SK-N-SH treated with all-trans-retinoic acid at 6 μM for 48 hours (cell line): ENCODE measurements at regions not wholly inside any gene's neighbourhood (a gene's known extent, or its start where the extent isn't known, plus 50 kb on each side); places are given as distances from the start of the nearest gene placed in this dataset.

Experiments
- ARNTL ChIP-seq: fragments of 450-650 bp; formaldehyde crosslinking; IDR thresholded peaks from 2 replicates; pipeline ENCODE4 v1.5.0; 2020; ENCODE audit warnings: low read depth, mild to moderate bottlenecking, moderate library complexity, borderline replicate concordance
- CREB5 ChIP-seq: fragments of 250-450 bp; sonication (Bioruptor Pico); IDR thresholded peaks from 2 replicates; pipeline ENCODE4 v1.5.1; 2020; ENCODE audit warnings: low read depth, mild to moderate bottlenecking, moderate library complexity
- ESRRG ChIP-seq: fragments of 250-450 bp; sonication (Bioruptor Pico); IDR thresholded peaks from 2 replicates; pipeline ENCODE4 v1.6.1; 2021; ENCODE audit warnings: mild to moderate bottlenecking
- GLIS3 ChIP-seq: fragments of 250-450 bp; sonication (Bioruptor Pico); IDR thresholded peaks from 2 replicates; pipeline ENCODE4 v1.5.0; 2020; ENCODE audit warnings: mild to moderate bottlenecking, moderate library complexity
- ISL1 ChIP-seq: fragments of 250-450 bp; sonication (Bioruptor Pico); IDR thresholded peaks from 2 replicates; pipeline ENCODE4 v2.1.2; 2022; ENCODE audit warnings: mild to moderate bottlenecking, moderate library complexity
- PATZ1 ChIP-seq: fragments of 250-450 bp; sonication (Bioruptor Pico); IDR thresholded peaks from 2 replicates; pipeline ENCODE4 v1.8.0; 2020; ENCODE audit warnings: mild to moderate bottlenecking, moderate library complexity, borderline replicate concordance
- PPARA ChIP-seq: fragments of 250-450 bp; sonication (Bioruptor Pico); IDR thresholded peaks from 2 replicates; pipeline ENCODE4 v1.5.0; 2020; ENCODE audit warnings: mild to moderate bottlenecking, borderline replicate concordance
- RARB ChIP-seq: fragments of 250-450 bp; sonication (Bioruptor Pico); IDR thresholded peaks from 2 replicates; pipeline ENCODE4 v1.8.0; 2021; ENCODE audit warnings: mild to moderate bottlenecking, moderate library complexity
- SNAI2 ChIP-seq: fragments of 250-450 bp; sonication (Bioruptor Pico); IDR thresholded peaks from 2 replicates; pipeline ENCODE4 v1.5.0; 2020; ENCODE audit warnings: mild to moderate bottlenecking, moderate library complexity
- TOX ChIP-seq: fragments of 250-450 bp; sonication (Bioruptor Pico); IDR thresholded peaks from 2 replicates; pipeline ENCODE4 v1.8.0; 2021; ENCODE audit warnings: mild to moderate bottlenecking, moderate library complexity, borderline replicate concordance
- ZFP3 ChIP-seq: fragments of 250-450 bp; sonication (Bioruptor Pico); IDR thresholded peaks from 2 replicates; pipeline ENCODE4 v1.5.0; 2020; ENCODE audit warnings: mild to moderate bottlenecking, moderate library complexity
- ZFP30 ChIP-seq: fragments of 450-650 bp; formaldehyde crosslinking; IDR thresholded peaks from 2 replicates; pipeline ENCODE4 v1.5.0; 2022; ENCODE audit warnings: mild to moderate bottlenecking, moderate library complexity
- ZNF565 ChIP-seq: fragments of 450-650 bp; formaldehyde crosslinking; conservative IDR thresholded peaks from 2 replicates; pipeline ENCODE4 v1.5.0; 2020; ENCODE audit warnings: low read depth, mild to moderate bottlenecking, moderate library complexity
- ZNF8 ChIP-seq: fragments of 450-650 bp; formaldehyde crosslinking; IDR thresholded peaks from 2 replicates; pipeline ENCODE4 v1.5.0; 2020; ENCODE audit warnings: mild to moderate bottlenecking, moderate library complexity

GRCh38 chr5:143501310-143502044, 98.0 kb upstream of the NR3C1 start:
- no peak for TF ChIP-seq RARB
- TF ChIP-seq PATZ1 (CRISPR knock-in tag), result no peak
- TF ChIP-seq ZFP30, result no peak
- no peak for TF ChIP-seq PPARA
- no peak for TF ChIP-seq ZFP3
- no peak for TF ChIP-seq ESRRG
- no peak for TF ChIP-seq ZNF8 (CRISPR knock-in tag)
- TF ChIP-seq CREB5 (CRISPR knock-in tag), result no peak
- TF ChIP-seq ARNTL (CRISPR knock-in tag), result no peak
- no peak for TF ChIP-seq SNAI2
- no peak for TF ChIP-seq TOX (CRISPR knock-in tag)
- no peak for TF ChIP-seq ISL1 (CRISPR knock-in tag)
- no peak for TF ChIP-seq ZNF565
- no peak for TF ChIP-seq GLIS3 (CRISPR knock-in tag)
